GM19324 (cell line): ENCODE measurements at regions not wholly inside any gene's neighbourhood (a gene's known extent, or its start where the extent isn't known, plus 50 kb on each side); places are given as distances from the start of the nearest gene placed in this dataset.

Experiments used
- ATAC-seq: cut with Tn5 transposase; IDR thresholded peaks from one replicate; pipeline ENCODE4 v1.9.1; 2021; ENCODE audit warnings: mild to moderate bottlenecking, moderate library complexity; ENCODE audit not compliant: unreplicated experiment, low FRiP score

DNA sequence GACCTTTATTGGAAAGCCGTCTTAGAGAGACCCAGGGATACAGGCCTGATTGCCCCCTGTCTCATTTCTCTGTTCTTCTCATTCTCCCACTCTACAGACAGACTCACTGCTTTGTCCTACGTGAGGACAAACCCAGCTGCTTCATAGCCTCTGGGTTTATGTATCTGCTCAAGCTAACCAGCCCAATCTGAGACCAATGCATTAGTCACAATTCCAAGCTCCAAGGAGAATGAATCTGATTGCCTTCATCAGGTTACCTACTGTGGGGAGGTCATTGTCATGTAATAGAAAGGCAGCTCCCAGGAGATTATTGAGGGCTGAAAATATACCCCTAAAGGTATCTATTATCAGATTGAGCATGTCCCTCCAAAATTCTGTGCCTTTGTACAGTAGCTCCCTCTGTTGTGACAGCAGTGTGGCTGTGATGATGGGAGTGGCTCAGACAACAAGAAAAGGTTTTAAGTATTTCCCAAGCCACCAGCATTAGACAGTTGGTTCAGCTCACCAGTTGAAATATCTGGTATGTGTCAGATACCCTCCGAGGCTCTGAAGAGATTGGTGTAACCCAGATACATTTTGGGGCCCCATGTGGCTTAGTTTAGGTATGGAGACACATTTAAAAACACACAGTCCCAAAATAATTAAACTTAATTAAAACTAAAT lies 123.1 kb upstream of the EEPD1 start:
- no peak for ATAC-seq

- no peak for ATAC-seq
Measured at GRCh38 chr7:36032361-36032818, 120.7 kb upstream of the EEPD1 start.

DNA sequence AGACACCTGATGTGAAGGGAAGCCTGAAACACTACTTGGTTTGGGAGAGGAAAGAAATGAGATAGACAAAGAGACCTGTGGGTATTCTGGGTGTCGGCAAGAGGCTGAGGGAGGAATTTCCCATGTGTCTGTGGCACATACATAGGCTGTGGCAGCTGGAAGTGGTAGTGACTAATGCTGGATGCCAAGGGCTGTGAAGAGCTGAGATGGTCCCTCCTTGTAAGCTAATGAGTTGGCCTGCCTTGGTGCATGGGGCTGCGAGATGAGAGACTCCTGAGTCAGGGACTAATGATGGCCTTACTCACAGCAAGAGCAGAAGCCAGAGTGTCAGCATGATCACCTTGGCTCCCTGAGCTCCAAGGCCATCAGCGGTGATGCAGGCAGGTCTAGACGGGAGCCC lies 119.0 kb upstream of the EEPD1 start:
- ATAC-seq: no peak

GRCh38 chr7:36035186-36035585 lies 117.9 kb upstream of the EEPD1 start:
- no peak for ATAC-seq

- no peak for ATAC-seq
Measured at GRCh38 chr7:36036590-36036989, 116.5 kb upstream of the EEPD1 start.

GRCh38 chr7:36037121-36037662 lies 115.9 kb upstream of the EEPD1 start:
- no peak for ATAC-seq

DNA sequence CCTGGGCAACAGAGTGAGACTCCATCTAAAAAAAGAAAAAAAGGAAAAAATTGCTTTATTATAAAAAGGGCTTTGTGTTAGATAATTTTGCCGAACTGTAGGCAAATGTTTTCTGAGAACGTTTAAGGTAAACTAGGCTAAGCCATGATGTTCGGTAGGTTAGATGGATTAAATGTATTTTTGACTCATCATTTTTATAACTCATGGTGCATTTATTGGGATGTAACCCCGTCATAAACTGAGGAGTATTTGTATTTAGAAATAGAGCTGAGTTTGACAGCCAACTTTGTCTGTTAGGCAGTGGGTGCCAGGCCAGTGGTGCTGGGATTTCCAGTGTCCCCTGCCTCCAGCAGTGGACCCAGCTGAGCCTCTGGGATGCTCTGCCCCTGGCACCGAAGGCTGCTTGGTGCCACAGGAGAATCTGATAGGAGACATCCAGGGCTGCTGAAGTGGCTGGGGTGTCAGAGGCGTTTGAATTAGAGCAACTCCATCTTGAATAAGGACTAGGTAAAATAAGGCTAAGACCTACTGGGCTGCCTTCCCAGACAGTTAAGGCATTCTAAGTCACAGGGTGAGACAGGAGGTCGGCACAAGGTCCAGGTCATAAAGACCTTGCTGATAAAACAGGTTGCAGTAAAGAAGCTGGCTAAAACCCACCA lies 114.9 kb upstream of the EEPD1 start:
- no peak for ATAC-seq

GRCh38 chr7:36039243-36039642 lies 113.8 kb upstream of the EEPD1 start:
- no peak for ATAC-seq

- no peak for ATAC-seq
Measured at GRCh38 chr7:36039671-36040070, 113.4 kb upstream of the EEPD1 start.

GRCh38 chr7:36040679-36041078 lies 112.4 kb upstream of the EEPD1 start:
- no peak for ATAC-seq

DNA sequence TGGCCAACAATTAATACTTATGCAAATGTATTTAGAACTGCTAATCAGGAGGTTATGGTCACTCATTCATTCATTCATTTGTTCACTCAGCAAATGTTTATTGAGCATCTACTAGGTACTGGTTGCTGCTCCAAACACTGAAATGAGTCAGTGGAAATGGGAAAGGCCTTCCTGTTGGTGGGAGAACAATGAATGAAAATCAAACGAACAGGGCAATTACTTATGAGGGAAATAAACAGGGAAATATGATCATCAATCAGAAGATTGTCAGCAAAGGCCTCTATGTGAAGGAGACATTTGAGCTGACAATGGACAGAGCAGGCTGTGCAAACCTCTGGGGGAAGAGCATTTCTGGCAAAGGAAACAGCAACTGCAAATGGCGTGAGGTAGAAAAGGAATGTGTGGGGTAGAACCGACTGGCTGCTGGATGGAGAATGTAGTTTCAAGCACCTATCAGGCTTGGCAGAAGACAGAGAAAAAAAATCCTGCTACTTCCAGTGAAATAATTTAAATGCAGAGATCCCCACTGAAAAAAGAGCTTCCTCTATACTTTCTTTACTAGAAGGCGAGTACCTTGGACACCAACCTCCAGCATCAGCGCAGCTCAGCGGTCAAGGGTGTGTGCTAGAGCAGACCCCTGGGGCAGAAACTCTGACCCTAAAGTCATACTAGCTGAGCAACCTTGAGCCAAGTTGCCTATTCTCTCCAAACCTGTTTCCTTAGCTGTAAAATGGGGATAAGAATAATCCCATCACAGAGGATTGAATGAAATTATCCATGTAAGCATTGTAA lies 108.8 kb upstream of the EEPD1 start:
- no peak for ATAC-seq

GRCh38 chr7:36045326-36045725 lies 107.7 kb upstream of the EEPD1 start:
- ATAC-seq: no peak

DNA sequence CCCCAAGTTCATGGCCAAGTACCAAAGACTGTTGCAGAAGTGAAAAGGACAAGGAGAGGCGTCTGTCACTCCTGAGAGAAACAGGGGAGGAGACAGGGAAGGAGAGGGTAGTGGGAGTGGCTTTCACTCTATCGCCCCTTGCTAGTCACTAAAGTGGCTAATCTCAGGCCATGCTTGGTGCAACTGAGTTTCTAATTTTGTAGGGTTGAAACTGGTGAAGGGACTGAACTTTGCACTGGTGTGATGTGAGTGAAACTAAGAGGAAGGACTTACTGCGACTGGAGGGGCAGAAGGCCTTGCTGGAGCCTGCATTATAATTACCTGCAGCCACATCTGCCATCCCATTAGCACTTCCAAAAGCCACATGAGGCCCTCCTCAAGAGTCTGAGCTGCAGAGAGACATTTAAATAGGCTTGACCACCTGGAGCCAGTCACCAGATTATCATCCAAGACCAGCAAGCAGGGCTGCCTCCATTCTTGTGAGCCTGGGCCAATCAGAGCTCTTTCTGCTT lies 107.2 kb upstream of the EEPD1 start:
- ATAC-seq: peak; percentile 76

- ATAC-seq: no peak
Measured at GRCh38 chr7:36047091-36047658, 105.9 kb upstream of the EEPD1 start.

GRCh38 chr7:36048141-36048901 lies 104.7 kb upstream of the EEPD1 start:
- ATAC-seq: no peak

- no peak for ATAC-seq
Measured at GRCh38 chr7:36048902-36049240, 104.2 kb upstream of the EEPD1 start.

GRCh38 chr7:36051501-36051900 lies 101.6 kb upstream of the EEPD1 start:
- no peak for ATAC-seq

GRCh38 chr7:36053589-36053988 lies 99.5 kb upstream of the EEPD1 start:
- ATAC-seq: no peak

DNA sequence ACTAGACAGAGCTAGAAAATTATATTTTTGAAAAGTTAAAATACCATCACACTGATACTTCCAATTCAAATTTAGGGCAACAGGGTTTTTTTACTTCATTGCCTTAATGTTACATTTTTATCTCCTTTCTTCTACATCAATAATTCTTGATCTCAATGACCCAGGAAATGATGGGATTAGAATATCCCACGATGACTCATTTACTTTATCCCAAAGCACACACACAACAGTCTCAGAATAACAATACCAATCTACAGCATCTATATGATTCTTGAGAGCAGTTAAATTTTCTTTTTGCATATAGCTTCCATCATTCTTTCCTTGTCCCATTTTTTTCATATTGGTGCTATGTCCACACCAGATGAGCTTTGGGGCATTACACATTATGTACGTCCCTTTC lies 98.4 kb upstream of the EEPD1 start:
- no peak for ATAC-seq

DNA sequence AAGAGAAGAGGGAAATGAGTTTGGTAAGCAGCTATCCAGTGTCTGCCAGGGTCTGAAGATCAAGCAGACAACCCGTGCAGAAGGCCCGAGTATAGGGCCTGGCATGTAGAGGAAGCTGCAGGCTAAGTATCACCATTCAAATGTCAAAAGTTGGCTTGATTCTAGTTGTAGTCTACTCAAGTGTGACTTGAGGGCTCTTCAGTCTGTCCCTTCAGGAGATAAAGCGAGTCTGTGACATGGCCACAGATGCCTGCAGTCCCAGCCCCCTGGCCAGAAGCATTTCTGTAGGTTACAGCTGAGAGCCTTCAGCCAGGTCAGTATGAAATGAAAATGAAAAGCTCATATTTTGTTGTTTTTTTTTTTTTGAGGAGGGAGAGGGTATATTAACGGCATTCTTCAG lies 97.8 kb upstream of the EEPD1 start:
- ATAC-seq: no peak
